Activated naive CD4-positive, alpha-beta T cell treated with anti-CD3 and anti-CD28 coated beads, Interleukin-2, amount 10 ng/mL, durations not matched to agents 7 days and 5 days (primary cell): ENCODE measurements at regions not wholly inside any gene's neighbourhood (a gene's known extent, or its start where the extent isn't known, plus 50 kb on each side); places are given as distances from the start of the nearest gene placed in this dataset.

Experiments
- CTCF ChIA-PET: fragments of 350-600 bp; sonication (Branson Sonifier 250); formaldehyde crosslinking; loops from one replicate; lab custom pipeline; 2021; ENCODE audit warnings: antibody characterized with exemption; lab: Charles Lee
- DNase-seq: peaks from one replicate; pipeline ENCODE4 v3.0.0-alpha.2; 2020
- H3K27ac Mint-ChIP-seq: one replicate; pipeline ENCODE4 v1.8.0; 2021; ENCODE audit warnings: mild to moderate bottlenecking, moderate library complexity, mixed read lengths
- H3K27me3 Mint-ChIP-seq: one replicate; pipeline ENCODE4 v1.8.0; 2021; ENCODE audit warnings: mild to moderate bottlenecking, mixed read lengths
- H3K36me3 Mint-ChIP-seq: one replicate; pipeline ENCODE4 v1.8.0; 2021; ENCODE audit warnings: mixed read lengths
- H3K4me1 Mint-ChIP-seq: one replicate; pipeline ENCODE4 v1.8.0; 2021; ENCODE audit warnings: mixed read lengths
- H3K4me3 Mint-ChIP-seq: one replicate; pipeline ENCODE4 v1.8.0; 2021; ENCODE audit warnings: mild to moderate bottlenecking, moderate library complexity, mixed read lengths
- H3K9me3 Mint-ChIP-seq: one replicate; pipeline ENCODE4 v1.8.0; 2021; ENCODE audit warnings: mixed read lengths

DNA sequence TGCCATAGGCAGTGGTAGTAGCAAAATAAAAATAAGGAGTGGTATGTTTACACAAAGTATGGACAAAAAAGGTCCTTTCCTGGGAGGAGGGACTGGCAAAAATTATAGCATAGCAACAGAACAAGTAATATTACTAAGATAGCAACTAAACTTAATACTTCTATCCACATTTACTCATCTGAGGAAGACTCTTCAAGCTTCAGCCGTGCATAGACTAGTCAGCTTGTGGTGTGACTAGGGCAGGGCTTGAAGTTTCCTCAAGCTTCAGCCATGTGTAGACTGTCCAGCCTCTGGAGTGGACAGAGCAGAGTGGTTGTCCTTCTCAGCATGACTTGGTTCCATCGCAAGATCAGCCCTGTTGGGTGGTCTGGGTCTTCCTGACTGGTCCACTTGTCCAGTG is 268.3 kb upstream of the RBMY1B start:
- CTCF ChIA-PET, result no interaction called here
- Mint-ChIP-seq H3K4me3 (no peak overlapping the region), H3K36me3 (peaks cover 39% of the 10 kb centered on the region), H3K9me3 (peaks cover 19% of the 10 kb centered on the region), H3K27ac (peak overlapping the region; percentile 99), H3K27me3 (no peaks in the 10 kb centered on the region), H3K4me1 (peaks cover 62% of the 10 kb centered on the region)
- DNase-seq, result no peak

DNA sequence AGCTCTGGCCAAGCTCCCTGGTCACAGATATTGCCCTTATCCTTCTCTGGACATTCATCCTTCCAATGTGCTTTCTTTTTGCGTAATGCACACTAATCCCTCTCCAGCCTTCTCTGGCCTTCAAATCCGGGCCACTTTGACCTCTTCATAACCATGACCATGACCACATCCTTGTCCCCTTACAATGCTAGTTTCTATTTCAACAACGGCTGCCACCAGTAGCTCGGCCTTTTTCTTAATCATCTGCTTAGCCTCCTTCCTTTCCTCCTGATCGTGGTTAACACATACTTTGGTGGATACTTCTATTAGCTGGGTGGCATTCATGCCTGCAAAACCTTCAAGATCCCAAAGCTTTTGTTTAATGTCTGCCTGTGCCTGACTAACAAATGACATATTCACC is 264.4 kb upstream of the RBMY1B start:
- Mint-ChIP-seq H3K36me3 (peaks cover 20% of the 10 kb centered on the region), H3K4me3 (no peak overlapping the region)

DNA sequence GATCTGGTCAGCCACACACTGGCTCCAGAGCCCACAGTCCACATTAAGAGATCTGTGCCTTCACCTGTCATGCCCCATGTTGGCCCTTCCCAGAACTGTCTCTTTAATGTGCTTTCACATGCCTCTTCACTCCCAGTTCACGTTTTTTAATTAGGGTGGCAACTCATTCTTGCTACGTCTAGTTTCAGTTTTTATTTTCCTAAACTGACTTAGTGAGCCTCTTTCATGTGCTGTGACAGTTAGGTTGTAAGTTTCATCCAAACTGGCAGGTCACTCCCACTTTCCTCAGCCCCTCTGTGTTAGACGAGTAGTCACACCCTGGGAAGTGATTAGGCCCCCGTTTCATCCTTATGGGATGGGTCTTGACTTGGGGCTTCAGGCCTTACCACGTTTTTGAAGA is 262.5 kb upstream of the RBMY1B start:
- CTCF ChIA-PET, result interaction anchor here (1.0 kb wide), 1 partner anchor 8 kb away, joined by 3 read pairs; no protein-coding TSS in a partner anchor
- Mint-ChIP-seq H3K27me3 (no peaks in the 10 kb centered on the region), H3K36me3 (peaks cover 12% of the 10 kb centered on the region), H3K4me3 (peak overlapping the region; percentile 31), H3K9me3 (no peaks in the 10 kb centered on the region), H3K4me1 (peaks cover 62% of the 10 kb centered on the region), H3K27ac (peak overlapping the region; percentile 98)
- DNase-seq, result peak; percentile 38

More for the DNA sequence above, 264.4 kb upstream of the RBMY1B start:
- Mint-ChIP-seq H3K9me3 (peaks cover 3% of the 10 kb centered on the region), H3K27me3 (no peaks in the 10 kb centered on the region), H3K4me1 (peaks cover 66% of the 10 kb centered on the region), H3K27ac (peak overlapping the region; percentile 75)
- no peak for DNase-seq
- CTCF ChIA-PET, result interaction anchor here (0.9 to 1.1 kb wide), 3 partner anchors 9 to 13 kb away, joined by 3 to 4 read pairs (median 3); no protein-coding TSS in a partner anchor

DNA sequence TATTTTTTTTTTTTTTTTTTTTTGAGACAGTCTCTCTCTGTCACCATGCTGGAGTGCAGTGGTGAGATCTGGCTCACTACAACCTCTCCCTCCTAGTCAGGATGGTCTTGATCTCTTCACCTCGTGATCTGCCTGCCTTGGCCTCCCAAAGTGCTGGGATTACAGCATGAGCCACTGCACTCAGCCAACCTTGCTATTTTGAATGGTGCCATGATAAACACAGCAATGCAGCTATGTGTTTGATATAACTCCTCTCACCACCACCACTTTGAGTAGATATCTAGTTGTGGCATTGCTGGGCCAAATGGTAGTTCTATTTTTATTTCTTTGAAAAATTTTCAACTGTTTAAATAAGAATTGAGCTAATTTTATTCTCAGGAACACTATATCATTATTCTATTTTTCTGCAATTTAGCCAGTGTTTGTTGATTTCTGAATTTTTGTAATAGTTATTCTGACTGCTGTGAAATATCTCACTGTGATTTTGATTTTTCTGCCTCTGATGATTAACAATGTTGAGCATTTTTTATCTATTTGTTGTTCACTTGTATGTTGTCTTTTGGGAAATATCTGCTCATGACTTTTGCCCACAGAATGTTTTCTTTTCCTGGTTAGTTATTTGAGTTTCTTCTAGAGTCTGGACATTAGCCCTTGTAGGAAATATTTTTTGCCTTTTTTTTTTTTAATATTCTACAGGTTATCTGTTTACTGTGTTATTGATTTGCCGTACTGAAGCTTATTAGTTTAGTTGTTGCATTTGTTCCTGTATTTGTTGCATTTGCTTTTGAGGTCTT is 257.5 kb upstream of the RBMY1B start:
- Mint-ChIP-seq H3K4me1 (peaks cover 54% of the 10 kb centered on the region), H3K4me3 (peak overlapping the region; percentile 59), H3K36me3 (peaks cover 6% of the 10 kb centered on the region)

DNA sequence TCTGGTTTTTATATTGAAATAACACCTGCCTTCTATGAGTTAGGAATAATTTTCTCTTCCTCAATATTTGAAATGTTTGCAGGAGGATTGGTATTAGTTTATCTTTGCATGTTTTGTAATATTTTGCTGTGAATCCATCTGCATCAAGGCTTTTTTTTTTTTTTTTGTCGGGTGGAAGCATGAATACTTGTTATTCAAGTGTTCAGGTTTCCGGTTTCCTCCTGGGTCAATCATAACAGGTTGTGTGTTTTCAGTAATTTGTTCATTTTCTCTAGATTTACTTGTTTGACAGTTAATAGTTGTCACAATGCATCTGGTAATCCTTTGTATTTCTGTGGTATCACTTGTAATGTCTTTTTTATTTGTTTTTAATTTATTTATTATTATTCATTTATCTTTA is 256.7 kb upstream of the RBMY1B start:
- H3K9me3 Mint-ChIP-seq, result no peaks in the 10 kb centered on the region
- H3K27ac Mint-ChIP-seq, result peak overlapping the region; percentile 92

More for the DNA sequence above, 257.5 kb upstream of the RBMY1B start:
- CTCF ChIA-PET, result no interaction called here
- peak overlapping the region; percentile 89 for H3K27ac Mint-ChIP-seq
- H3K27me3 Mint-ChIP-seq, result no peaks in the 10 kb centered on the region
- DNase-seq, result no peak
- H3K9me3 Mint-ChIP-seq, result no peaks in the 10 kb centered on the region

DNA sequence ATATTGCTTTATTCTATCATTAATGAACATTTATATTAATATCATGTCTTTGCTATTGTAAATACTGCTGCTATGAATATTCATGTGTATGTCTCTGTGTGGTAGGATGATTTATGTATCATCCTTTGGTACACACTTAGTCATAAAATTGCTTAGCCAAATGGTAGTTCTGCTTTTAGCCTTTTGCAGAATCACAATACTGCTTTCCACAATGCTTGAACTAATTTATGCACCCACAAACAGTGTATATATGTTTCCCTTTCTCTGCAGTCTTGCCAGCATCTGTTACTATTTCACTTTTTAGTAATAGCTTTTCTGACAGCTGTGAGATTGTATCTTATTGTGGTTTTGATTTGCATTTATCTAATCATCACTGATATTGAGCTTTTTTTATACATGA is 254.3 kb upstream of the RBMY1B start:
- Mint-ChIP-seq H3K4me3 (peak overlapping the region; percentile 78), H3K36me3 (peaks cover 6% of the 10 kb centered on the region), H3K27ac (peak overlapping the region; percentile 89), H3K27me3 (no peaks in the 10 kb centered on the region), H3K4me1 (peaks cover 47% of the 10 kb centered on the region), H3K9me3 (no peaks in the 10 kb centered on the region)
- CTCF ChIA-PET, result interaction anchor here (2.1 kb wide), 1 partner anchor 16 kb away, joined by 4 read pairs; no protein-coding TSS in a partner anchor
- no peak for DNase-seq

More for the DNA sequence above, 256.7 kb upstream of the RBMY1B start:
- DNase-seq, result no peak
- CTCF ChIA-PET, result no interaction called here
- H3K36me3 Mint-ChIP-seq, result peaks cover 6% of the 10 kb centered on the region
- peak overlapping the region; percentile 81 for H3K4me3 Mint-ChIP-seq
- H3K4me1 Mint-ChIP-seq, result peaks cover 49% of the 10 kb centered on the region
- no peaks in the 10 kb centered on the region for H3K27me3 Mint-ChIP-seq

DNA sequence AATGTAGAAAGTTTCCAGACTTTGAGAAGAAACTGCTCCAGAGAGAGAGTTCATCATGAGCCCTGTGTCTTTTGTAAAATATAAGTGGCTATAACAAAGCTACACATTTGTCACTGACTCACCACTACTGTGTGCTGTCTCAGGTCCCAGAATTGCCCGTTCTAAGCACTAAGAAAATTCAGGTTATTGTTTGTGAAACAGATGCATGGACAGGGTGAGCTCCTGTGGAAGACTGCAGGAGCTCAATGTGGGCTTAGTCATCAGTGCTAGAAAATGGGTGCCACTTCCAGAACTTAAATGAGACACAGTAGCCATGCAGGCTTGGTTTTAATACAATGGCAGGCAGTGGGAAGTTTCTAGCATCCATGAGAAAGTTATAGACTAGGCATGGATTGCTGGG is 251.4 kb upstream of the RBMY1B start:
- CTCF ChIA-PET, result interaction anchor here (0.7 to 1.9 kb wide), 12 partner anchors 10 to 515 kb away, joined by 3 to 8 read pairs (median 4); no protein-coding TSS in a partner anchor

DNA sequence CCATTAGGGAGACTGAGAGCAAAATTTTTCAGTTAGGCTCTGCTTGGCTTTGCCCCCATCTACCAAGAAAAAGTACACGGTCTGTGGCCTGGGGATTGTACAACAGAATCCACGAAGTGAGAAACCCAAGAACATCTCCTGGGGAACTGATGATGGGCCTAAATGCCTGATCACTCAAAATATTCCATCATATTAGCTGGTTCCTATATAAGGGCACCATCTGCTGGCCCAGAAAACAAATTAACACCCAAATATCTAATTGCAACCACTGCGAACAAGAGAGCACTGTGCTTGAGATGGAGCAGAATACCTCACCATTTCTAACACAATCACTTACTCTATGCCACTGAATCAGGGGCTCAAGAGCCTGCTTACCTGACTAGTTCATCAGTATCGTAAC is 250.8 kb upstream of the RBMY1B start:
- no peak for DNase-seq
- H3K4me3 Mint-ChIP-seq, result no peak overlapping the region
- peaks cover 34% of the 10 kb centered on the region for H3K4me1 Mint-ChIP-seq
- H3K27me3 Mint-ChIP-seq, result no peaks in the 10 kb centered on the region
- H3K36me3 Mint-ChIP-seq, result peaks cover 4% of the 10 kb centered on the region
- no peaks in the 10 kb centered on the region for H3K9me3 Mint-ChIP-seq
- CTCF ChIA-PET, result interaction anchor here (0.9 to 1.9 kb wide), 9 partner anchors 11 to 515 kb away, joined by 3 to 8 read pairs (median 4); no protein-coding TSS in a partner anchor
- peak overlapping the region; percentile 78 for H3K27ac Mint-ChIP-seq

More for the DNA sequence above, 251.4 kb upstream of the RBMY1B start:
- peaks cover 34% of the 10 kb centered on the region for H3K4me1 Mint-ChIP-seq
- DNase-seq, result no peak
- H3K9me3 Mint-ChIP-seq, result no peaks in the 10 kb centered on the region
- H3K36me3 Mint-ChIP-seq, result peaks cover 4% of the 10 kb centered on the region
- no peaks in the 10 kb centered on the region for H3K27me3 Mint-ChIP-seq
- no peak overlapping the region for H3K4me3 Mint-ChIP-seq
- peak overlapping the region; percentile 78 for H3K27ac Mint-ChIP-seq

DNA sequence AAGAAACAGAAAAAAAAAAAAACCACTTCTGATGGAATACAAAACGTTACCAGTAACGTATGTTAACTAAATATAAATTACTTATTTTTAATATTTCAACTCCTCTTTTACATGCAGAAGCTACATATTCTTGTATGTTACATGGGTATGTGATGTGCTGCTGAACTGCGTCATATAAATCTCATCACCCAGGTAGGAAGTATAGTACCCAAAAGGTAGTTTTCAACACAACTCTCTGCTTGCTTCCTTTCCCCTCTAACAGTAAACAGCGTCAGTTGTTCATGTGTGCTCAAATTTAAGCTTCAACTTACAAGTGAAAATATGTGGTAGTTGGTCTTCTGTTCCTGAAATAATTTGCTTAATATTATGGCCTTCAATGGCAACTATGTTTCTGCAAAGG is 250.0 kb upstream of the RBMY1B start:
- DNase-seq, result no peak
- Mint-ChIP-seq H3K27ac (no peak overlapping the region), H3K27me3 (no peaks in the 10 kb centered on the region), H3K4me1 (peaks cover 32% of the 10 kb centered on the region), H3K36me3 (peaks cover 1% of the 10 kb centered on the region), H3K9me3 (no peaks in the 10 kb centered on the region), H3K4me3 (no peak overlapping the region)
- CTCF ChIA-PET, result no interaction called here

DNA sequence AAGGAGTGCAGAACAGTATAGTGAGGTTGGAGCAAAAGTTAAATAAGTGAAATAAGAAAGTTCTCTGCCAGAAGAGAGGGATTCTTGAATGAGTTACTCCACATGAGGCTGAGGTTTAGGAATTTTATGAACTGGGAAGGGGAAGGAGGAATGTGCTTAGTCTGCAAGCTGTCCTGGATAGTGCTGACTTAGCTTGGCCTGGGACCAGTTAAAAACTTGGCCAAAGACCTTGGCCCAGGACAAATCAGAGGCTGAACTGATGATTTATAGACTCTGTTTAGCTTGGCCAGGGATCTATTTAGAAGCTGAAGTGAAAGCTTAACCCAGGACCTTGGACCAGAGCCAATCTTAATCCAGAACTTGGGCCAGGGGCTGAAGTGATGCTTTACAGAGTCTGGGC is 244.4 kb upstream of the RBMY1B start:
- Mint-ChIP-seq H3K27ac (no peak overlapping the region), H3K4me1 (peaks cover 2% of the 10 kb centered on the region), H3K27me3 (no peaks in the 10 kb centered on the region), H3K4me3 (no peak overlapping the region), H3K36me3 (no peaks in the 10 kb centered on the region), H3K9me3 (no peaks in the 10 kb centered on the region)
- CTCF ChIA-PET, result no interaction called here
- DNase-seq, result no peak

DNA sequence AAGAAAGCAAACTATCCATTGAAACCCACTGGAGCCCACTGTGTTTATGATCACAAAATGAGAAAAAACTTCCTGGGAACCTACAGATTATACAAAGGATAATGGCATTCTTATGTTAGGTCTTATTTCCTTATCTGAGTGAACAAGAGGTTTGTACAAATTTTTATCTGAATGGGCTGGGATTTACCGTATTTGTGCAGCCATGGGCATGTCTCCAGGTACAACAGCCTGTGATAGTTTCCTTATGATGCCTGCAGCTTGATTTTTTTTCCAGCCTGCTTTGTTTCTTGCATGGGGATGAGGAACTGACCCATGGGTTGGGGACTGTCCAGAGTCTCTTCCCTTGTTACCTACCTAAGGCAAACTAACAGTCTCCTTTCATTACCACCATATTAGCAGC is 244.0 kb upstream of the RBMY1B start:
- CTCF ChIA-PET, result no interaction called here
- no peaks in the 10 kb centered on the region for H3K9me3 Mint-ChIP-seq
- DNase-seq, result no peak
- H3K4me3 Mint-ChIP-seq, result no peak overlapping the region
- H3K4me1 Mint-ChIP-seq, result no peaks in the 10 kb centered on the region
- no peaks in the 10 kb centered on the region for H3K36me3 Mint-ChIP-seq
- no peak overlapping the region for H3K27ac Mint-ChIP-seq
- H3K27me3 Mint-ChIP-seq, result no peaks in the 10 kb centered on the region

DNA sequence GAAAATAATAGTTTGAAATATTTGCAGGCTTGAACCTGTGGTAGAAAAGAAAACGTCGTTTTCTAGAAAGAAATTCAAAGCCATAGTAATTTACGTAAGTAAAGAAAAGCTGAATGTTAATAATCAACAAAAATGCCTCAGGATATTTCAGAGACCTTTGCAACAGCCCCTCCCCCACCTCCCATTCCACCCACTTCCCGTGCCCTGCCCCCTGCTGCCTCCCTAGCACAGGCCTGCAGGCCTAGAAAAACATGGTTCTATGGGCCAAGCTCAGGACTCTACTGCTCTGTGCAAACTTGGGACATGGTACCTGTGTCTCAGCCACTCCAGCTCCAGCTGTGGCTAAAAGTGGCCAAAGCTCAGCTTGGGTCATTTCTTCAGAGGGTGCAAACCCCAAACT is 223.4 kb upstream of the RBMY1B start:
- Mint-ChIP-seq H3K9me3 (no peaks in the 10 kb centered on the region), H3K27ac (no peak overlapping the region), H3K27me3 (no peaks in the 10 kb centered on the region), H3K4me3 (no peak overlapping the region), H3K4me1 (no peaks in the 10 kb centered on the region), H3K36me3 (no peaks in the 10 kb centered on the region)
- DNase-seq, result no peak
- CTCF ChIA-PET, result no interaction called here

DNA sequence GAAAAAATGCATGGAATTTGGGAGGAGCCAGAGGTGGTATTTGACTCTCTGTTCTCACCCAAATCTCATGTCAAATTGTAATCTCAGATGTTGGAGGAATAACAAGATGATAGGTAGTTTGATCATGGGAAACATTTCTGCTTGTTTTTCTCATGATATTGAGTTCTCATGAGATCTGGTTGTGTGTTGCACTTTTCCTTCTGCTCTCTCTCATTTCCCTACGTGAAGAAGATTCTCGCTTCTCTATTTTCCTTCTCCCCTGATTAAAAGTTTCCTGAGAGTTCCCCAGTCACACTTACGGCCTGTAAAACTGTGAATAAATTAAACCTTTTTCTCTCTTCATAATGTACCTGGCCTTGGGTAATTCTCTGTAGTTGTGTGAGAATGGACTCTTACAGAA is 222.2 kb upstream of the RBMY1B start:
- no peak for DNase-seq
- H3K36me3 Mint-ChIP-seq, result no peaks in the 10 kb centered on the region
- CTCF ChIA-PET, result no interaction called here
- no peaks in the 10 kb centered on the region for H3K9me3 Mint-ChIP-seq
- no peaks in the 10 kb centered on the region for H3K4me1 Mint-ChIP-seq
- no peaks in the 10 kb centered on the region for H3K27me3 Mint-ChIP-seq
- H3K27ac Mint-ChIP-seq, result no peak overlapping the region
- no peak overlapping the region for H3K4me3 Mint-ChIP-seq

DNA sequence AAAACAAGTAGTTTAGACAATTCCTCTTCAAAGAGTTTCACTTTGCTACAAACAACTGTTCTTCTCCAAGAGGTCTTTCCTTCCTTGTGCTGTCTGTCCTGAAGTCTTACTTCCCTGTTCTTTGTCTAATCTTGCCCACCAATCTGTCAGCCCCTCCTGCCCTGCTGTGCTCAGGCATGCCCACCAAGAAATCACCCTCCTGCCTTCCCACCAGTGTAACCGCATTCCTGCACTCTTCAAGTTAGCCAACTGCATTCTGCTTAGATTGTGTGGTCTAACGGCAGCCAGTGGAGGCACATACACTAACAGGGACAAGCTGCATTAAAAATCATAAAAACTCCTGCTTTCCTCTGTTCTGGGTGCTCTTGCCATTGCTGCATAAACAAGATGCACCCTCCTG is 215.9 kb upstream of the RBMY1B start:
- H3K4me1 Mint-ChIP-seq, result no peaks in the 10 kb centered on the region

DNA sequence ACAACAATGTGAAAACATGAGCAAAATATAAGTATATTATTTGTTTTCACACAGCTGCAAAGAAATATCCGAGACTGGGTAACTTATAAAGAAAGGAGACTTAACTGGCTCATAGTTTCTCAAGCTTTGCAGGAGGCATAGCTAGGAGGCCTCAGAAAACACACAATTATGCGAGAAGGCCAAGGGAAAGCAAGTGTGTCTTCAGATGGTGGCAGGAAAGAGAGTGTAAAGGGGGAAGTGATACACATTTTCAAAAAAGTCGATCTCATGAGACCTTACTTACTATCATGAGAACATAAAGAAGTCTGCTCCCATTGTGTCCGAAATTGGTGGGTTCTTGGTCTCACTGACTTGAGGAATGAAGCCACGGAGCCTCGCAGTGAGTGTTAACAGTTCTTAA is 208.9 kb upstream of the RBMY1B start:
- Mint-ChIP-seq H3K9me3 (no peaks in the 10 kb centered on the region), H3K27ac (no peak overlapping the region), H3K4me3 (no peak overlapping the region), H3K4me1 (no peaks in the 10 kb centered on the region), H3K36me3 (no peaks in the 10 kb centered on the region), H3K27me3 (no peaks in the 10 kb centered on the region)
- CTCF ChIA-PET, result no interaction called here
- no peak for DNase-seq

More for the DNA sequence above, 215.9 kb upstream of the RBMY1B start:
- Mint-ChIP-seq H3K9me3 (peaks cover 2% of the 10 kb centered on the region), H3K27ac (no peak overlapping the region), H3K27me3 (no peaks in the 10 kb centered on the region), H3K36me3 (no peaks in the 10 kb centered on the region), H3K4me3 (no peak overlapping the region)
- no peak for DNase-seq
- CTCF ChIA-PET, result no interaction called here
